Panc1 (cell line): ENCODE measurements at regions not wholly inside any gene's neighbourhood (a gene's known extent, or its start where the extent isn't known, plus 50 kb on each side); places are given as distances from the start of the nearest gene placed in this dataset.

Source experiments
- CTCF ChIP-seq: fragments of 450-650 bp; IDR thresholded peaks from 2 replicates; pipeline ENCODE4 v1.5.1; 2017; ENCODE audit warnings: mild to moderate bottlenecking
- POLR2AphosphoS5 ChIP-seq: IDR thresholded peaks from 2 replicates; pipeline ENCODE4 v1.6.1; 2012; ENCODE audit warnings: mild to moderate bottlenecking, low read depth, low read length, moderate library complexity
- REST ChIP-seq, 2 experiments: IDR thresholded peaks; 2 replicates each; pipeline ENCODE4 v1.6.1; 2011 to 2012; ENCODE audit warnings: low read depth in 2 of 2, control low read depth in 1 of 2, low read length in 1 of 2, mild to moderate bottlenecking in 1 of 2, moderate library complexity in 1 of 2; ENCODE audit not compliant: insufficient read depth in 1 of 2
- SIN3A ChIP-seq: IDR thresholded peaks from 2 replicates; pipeline ENCODE4 v1.6.1; 2012; ENCODE audit warnings: low read depth, mild to moderate bottlenecking, low read length, moderate library complexity, borderline replicate concordance; ENCODE audit not compliant: insufficient read depth

DNA sequence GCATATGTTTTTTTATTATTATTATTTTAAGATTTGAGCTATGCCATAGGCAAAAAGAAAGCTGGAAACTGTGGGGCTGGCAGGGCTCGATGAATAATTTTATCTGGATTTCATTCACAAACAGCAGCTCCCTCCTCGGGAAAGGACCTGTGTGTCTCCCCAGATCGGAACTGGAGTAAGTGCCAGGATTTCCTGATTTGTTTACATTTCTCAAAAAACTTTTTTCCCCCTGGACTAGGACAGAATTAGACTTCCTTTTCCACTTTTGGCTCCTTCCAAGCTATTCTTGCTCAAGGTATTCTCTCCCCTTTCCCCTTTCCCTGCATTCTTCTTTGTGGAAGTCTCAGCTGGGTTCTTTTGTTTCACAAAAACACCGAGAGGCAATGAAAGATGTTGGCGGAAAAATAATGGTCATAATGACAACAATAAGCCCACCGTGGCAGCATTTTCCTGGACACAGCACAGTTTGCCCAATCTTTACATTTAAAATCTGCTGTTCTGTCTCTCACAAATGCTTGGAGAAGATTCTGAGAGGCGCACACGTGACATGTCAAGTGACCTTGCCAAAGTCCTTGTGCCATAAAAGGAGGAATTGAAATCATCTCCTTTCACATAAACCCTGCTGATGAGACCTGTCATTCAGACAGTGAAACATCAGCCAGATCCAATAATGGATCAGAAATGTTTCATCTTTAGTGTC is 85.8 kb upstream of the PREP start:
- TF ChIP-seq CTCF = no peak
- TF ChIP-seq REST (IDR thresholded peaks at IDR 0.05; ENCODE audit: insufficient read depth in 1 of 2, low read depth in 2 of 2, low read length in 1 of 2) = no peak
- TF ChIP-seq SIN3A = no peak
- TF ChIP-seq POLR2AphosphoS5 = no peak
